ENCODE measurements at regions not wholly inside any gene's neighbourhood (a gene's known extent, or its start where the extent isn't known, plus 50 kb on each side); places are given as distances from the start of the nearest gene placed in this dataset.

- TF ChIP-seq USF2 (IDR thresholded peaks at IDR 0.05), result no peak
- TF ChIP-seq KDM1A (IDR thresholded peaks at IDR 0.05; ENCODE audit: low read depth), result no peak
Measured at GRCh38 chr10:83564889-83565588, 574.3 kb upstream of the GHITM start (continued).

GRCh38 chr10:83572036-83572435, 567.3 kb upstream of the GHITM start:
- TF ChIP-seq EHMT2 (IDR thresholded peaks at IDR 0.05; ENCODE audit: low read depth) (no peak), E2F6 (IDR thresholded peaks at IDR 0.05; ENCODE audit: borderline replicate concordance, low read depth) (no peak), KDM1A (IDR thresholded peaks at IDR 0.05; ENCODE audit: low read depth) (no peak), PHF8 (IDR thresholded peaks at IDR 0.05; ENCODE audit: borderline replicate concordance, low read depth) (no peak), JUN (IDR thresholded peaks at IDR 0.05) (no peak), CHD4 (IDR thresholded peaks at IDR 0.05; ENCODE audit: borderline replicate concordance) (no peak), NR3C1 (IDR thresholded peaks at IDR 0.05) (no peak), EHF (CRISPR knock-in tag; IDR thresholded peaks at IDR 0.05) (no peak), SMC3 (IDR thresholded peaks at IDR 0.05) (no peak), ZSCAN20 (CRISPR knock-in tag; IDR thresholded peaks at IDR 0.05) (no peak), ELK1 (IDR thresholded peaks at IDR 0.05; ENCODE audit: low read depth, low read length) (no peak), NPAS2 (CRISPR knock-in tag; IDR thresholded peaks at IDR 0.05; ENCODE audit: borderline replicate concordance) (no peak), FOSB (CRISPR knock-in tag; IDR thresholded peaks at IDR 0.05) (no peak), HOXB13 (CRISPR knock-in tag; IDR thresholded peaks at IDR 0.05; ENCODE audit: low read depth) (no peak), HES2 (IDR thresholded peaks at IDR 0.05) (no peak), HMGXB4 (CRISPR knock-in tag; IDR thresholded peaks at IDR 0.05; ENCODE audit: borderline replicate concordance) (no peak), NFE2L2 (conservative IDR thresholded peaks at IDR 0.05; ENCODE audit: low read length) (no peak), TFCP2L1 (CRISPR knock-in tag; IDR thresholded peaks at IDR 0.05) (no peak), BCL3 (IDR thresholded peaks at IDR 0.05) (no peak), JUNB (IDR thresholded peaks at IDR 0.05) (no peak)

More at GRCh38 chr10:83572036-83572435, 567.3 kb upstream of the GHITM start:
- no peak overlapping the region for H3K27ac ChIP-seq
- ATAC-seq, result no peak
- 0 out of 3 replicates have a peak, but pooled peaks cover 3% of the 10 kb centered on the region for H3K9me3 ChIP-seq
- ChIA-PET POLR2A (no interaction called here), CTCF (no interaction called here)
- 0% methylated on average over 1 of the region's 1 CpG for WGBS (ENCODE audit: missing lambda C conversion rate)
- no peak overlapping the region for H3K4me2 ChIP-seq
- H3K4me1 ChIP-seq, result no peaks in the 10 kb centered on the region
- FAIRE-seq, result no peak
- no peak for DNase-seq (ENCODE audit: low read depth in 1 of 2, low spot score in 1 of 2)
- no peak overlapping the region for H3K4me3 ChIP-seq

Data from A549 (cell line).